C4-2B (cell line): ENCODE measurements at regions not wholly inside any gene's neighbourhood (a gene's known extent, or its start where the extent isn't known, plus 50 kb on each side); places are given as distances from the start of the nearest gene placed in this dataset.

Source experiments
- H3K27ac ChIP-seq: fragments of 450-650 bp; 2 replicates; pipeline ENCODE4 v1.5.1; 2017
- CTCF ChIP-seq: fragments of 450-650 bp; conservative IDR thresholded peaks from 2 replicates; pipeline ENCODE4 v1.5.1; 2017; ENCODE audit warnings: mild to moderate bottlenecking
- ZFX ChIP-seq: fragments of 450-650 bp; IDR thresholded peaks from 2 replicates; pipeline ENCODE4 v1.6.1; 2017

- no peak overlapping the region for H3K27ac ChIP-seq
- TF ChIP-seq CTCF = no peak
- no peak for TF ChIP-seq ZFX
Observed at GRCh38 chr10:8449909-8450308, 395.4 kb downstream of the GATA3 start.

GRCh38 chr10:8453587-8453986, 399.1 kb downstream of the GATA3 start:
- H3K27ac ChIP-seq = no peak overlapping the region
- TF ChIP-seq CTCF = no peak

- H3K27ac ChIP-seq = no peak overlapping the region
- no peak for TF ChIP-seq CTCF
- TF ChIP-seq ZFX = no peak
Observed at GRCh38 chr10:8454357-8454756, 399.9 kb downstream of the GATA3 start.

GRCh38 chr10:8455181-8455580, 400.7 kb downstream of the GATA3 start:
- H3K27ac ChIP-seq = no peak overlapping the region
- no peak for TF ChIP-seq ZFX

GRCh38 chr10:8456386-8456785, 401.9 kb downstream of the GATA3 start:
- no peak overlapping the region for H3K27ac ChIP-seq
- TF ChIP-seq CTCF (no peak), ZFX (no peak)

- TF ChIP-seq CTCF (no peak), ZFX (no peak)
- H3K27ac ChIP-seq = no peak overlapping the region
Observed at GRCh38 chr10:8460626-8461025, 406.1 kb downstream of the GATA3 start.

GRCh38 chr10:8462565-8462964, 408.1 kb downstream of the GATA3 start:
- no peak for TF ChIP-seq ZFX
- TF ChIP-seq CTCF = no peak
- no peak overlapping the region for H3K27ac ChIP-seq

GRCh38 chr10:8463853-8464252, 409.4 kb downstream of the GATA3 start:
- H3K27ac ChIP-seq = no peak overlapping the region
- TF ChIP-seq CTCF (no peak), ZFX (no peak)
